Epithelial cell of esophagus (primary cell): ENCODE measurements at regions not wholly inside any gene's neighbourhood (a gene's known extent, or its start where the extent isn't known, plus 50 kb on each side); places are given as distances from the start of the nearest gene placed in this dataset.

Experiments used
- DNase-seq: peaks from one replicate; pipeline ENCODE4 v3.0.0; 2010; ENCODE audit warnings: low read depth
- H3K4me3 ChIP-seq: 2 replicates; pipeline ENCODE4 v1.5.1; 2011; ENCODE audit warnings: mild to moderate bottlenecking, low read length, control low read depth
- TF ChIP-seq, protein P1 (sequence below): IDR thresholded peaks from 2 replicates; pipeline ENCODE4 v1.5.1; 2011; ENCODE audit warnings: low read depth, mild to moderate bottlenecking, low read length, control low read depth, inconsistent platforms; ENCODE audit not compliant: insufficient read depth; ENCODE audit errors: missing control alignments

DNA sequence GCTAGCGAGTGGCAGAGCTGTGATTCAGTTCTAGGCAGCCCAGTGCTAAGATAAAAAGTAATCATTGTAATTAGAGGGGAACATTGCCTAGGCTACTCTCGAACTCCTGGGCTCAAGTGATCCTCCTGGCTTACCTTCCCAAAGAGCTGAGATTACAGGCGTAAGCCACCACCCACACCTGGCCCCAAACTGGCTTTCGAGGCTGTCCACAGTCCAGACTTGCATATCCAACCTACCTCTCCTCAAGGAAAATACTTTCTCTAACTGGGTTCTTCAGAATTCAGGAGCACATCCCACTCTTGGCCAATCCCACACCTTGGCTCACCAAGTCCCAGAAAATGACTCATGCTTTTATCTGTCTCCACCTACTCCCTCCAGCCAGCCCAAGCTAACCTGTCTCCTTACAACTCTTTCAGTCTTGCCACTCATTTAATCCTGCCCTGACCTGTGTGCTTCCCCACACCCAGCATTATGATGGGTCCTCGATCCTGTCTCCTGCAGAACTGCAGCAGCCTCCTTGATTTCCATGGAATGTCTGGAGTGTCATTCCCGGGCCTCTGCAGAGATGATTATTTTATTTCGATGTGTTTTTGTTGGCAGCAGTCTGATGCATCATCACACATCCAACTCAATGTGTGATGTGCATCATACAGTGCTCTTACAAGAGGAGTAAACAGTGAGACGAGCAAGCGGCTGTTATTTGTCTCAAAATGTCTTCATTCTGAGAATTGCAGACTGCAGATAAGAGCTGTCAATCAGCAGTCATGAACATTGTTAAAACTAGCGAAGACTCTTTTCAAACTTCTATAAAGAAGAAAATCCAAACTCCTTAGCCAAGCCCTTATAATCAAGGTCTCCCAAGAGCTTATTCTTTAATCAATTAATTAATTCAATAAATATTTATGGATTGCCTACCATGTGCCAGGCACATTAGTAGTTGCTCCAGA lies 167.3 kb downstream of the SEC61B start:
- peak; percentile 92 for DNase-seq

DNA sequence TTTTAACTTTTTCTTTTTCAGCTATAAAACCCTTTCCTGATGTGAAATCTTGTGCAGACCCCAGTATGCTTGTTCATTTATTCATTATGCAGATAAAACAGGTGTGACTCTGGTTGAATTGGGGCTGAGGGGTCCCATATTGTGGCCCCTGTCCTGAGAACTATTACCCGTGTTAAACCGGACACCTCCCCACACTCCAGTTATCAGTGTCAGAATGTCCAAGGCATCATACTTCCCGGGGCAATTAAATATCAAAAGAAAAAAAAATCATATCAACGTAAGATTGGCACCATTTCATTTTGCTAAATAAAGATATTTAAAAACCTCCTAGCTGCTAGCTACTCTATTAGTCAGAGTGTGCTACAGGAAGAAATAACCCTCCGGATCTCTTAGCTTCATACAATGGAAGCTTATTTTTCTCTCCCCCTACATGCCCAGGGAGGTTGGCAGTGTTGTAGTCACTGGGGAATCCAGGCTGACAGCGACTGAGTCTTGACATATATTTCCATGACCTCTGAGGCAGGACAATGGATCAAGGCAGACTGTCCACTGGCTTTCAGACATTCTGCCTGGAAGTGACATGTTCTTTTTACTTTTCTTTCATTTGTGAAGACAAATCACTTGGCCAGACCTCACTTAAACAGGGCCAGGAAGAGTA lies 170.0 kb downstream of the SEC61B start:
- no peak for DNase-seq
- TF ChIP-seq, protein P1, sequence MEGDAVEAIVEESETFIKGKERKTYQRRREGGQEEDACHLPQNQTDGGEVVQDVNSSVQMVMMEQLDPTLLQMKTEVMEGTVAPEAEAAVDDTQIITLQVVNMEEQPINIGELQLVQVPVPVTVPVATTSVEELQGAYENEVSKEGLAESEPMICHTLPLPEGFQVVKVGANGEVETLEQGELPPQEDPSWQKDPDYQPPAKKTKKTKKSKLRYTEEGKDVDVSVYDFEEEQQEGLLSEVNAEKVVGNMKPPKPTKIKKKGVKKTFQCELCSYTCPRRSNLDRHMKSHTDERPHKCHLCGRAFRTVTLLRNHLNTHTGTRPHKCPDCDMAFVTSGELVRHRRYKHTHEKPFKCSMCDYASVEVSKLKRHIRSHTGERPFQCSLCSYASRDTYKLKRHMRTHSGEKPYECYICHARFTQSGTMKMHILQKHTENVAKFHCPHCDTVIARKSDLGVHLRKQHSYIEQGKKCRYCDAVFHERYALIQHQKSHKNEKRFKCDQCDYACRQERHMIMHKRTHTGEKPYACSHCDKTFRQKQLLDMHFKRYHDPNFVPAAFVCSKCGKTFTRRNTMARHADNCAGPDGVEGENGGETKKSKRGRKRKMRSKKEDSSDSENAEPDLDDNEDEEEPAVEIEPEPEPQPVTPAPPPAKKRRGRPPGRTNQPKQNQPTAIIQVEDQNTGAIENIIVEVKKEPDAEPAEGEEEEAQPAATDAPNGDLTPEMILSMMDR, result no peak
- no peak overlapping the region for H3K4me3 ChIP-seq

More for the DNA sequence above, 167.3 kb downstream of the SEC61B start:
- H3K4me3 ChIP-seq, result no peak overlapping the region
- TF ChIP-seq, protein P1, result no peak

DNA sequence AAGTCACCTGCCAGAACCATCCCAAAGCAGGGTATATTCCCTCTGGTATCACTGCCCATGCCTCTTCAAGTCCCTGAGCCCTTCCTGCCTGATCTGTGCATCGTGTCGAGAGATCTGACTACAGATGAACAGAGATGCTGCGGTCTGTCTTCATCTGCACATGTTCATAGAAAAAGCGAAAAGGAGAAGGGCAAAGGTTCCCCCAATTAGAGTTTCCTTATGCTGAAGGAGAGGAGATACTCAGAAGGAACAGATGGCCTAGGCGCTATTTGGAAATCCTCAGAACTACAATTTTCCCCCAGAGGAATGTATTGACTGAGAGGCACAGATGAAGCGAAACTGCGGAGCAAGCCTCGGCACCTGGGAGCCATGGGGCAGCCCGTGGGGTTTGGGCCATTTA lies 170.9 kb downstream of the SEC61B start:
- TF ChIP-seq, protein P1, result no peak
- DNase-seq, result no peak
- no peak overlapping the region for H3K4me3 ChIP-seq

DNA sequence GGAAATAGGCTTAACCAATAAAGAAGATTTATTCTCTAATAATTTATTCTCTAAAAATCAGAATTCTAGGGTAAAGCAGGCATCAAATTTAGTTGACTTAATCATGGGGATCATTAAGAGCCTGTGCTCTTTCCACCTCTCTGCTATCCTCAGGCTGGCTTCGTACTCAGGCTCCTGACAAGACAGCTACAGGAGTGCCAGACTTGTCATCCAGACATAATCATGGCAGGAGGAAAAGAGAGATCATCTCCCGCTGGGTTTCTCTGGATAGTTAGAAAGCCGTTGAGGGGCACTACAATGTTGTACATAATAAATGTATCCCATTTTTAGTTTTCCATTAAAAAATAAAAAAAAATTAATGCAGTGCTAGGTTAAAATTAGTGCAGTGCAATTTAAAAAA lies 171.9 kb downstream of the SEC61B start:
- DNase-seq, result no peak
- no peak overlapping the region for H3K4me3 ChIP-seq
- TF ChIP-seq, protein P1, result no peak

DNA sequence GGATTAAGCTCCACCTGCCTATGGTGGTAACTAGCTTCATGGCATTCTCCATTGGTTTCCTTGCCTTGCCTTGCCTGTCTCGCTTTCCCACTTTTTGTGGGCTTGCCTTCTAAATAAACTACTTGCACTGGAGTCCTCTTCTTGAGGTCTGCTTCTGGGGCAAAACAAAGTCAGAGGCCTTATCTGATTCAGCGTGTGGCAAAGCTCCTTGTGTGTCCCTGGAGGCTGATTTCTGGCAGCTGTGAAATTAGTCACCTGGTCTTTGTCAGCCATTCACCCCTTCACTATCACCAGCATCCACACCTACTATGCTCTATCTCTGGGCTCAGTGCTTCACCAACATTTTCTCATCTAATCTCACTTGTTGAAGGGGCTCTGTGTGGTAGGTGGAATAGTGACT lies 176.2 kb downstream of the SEC61B start:
- TF ChIP-seq, protein P1, result no peak
- no peak overlapping the region for H3K4me3 ChIP-seq
- peak; percentile 27 for DNase-seq

DNA sequence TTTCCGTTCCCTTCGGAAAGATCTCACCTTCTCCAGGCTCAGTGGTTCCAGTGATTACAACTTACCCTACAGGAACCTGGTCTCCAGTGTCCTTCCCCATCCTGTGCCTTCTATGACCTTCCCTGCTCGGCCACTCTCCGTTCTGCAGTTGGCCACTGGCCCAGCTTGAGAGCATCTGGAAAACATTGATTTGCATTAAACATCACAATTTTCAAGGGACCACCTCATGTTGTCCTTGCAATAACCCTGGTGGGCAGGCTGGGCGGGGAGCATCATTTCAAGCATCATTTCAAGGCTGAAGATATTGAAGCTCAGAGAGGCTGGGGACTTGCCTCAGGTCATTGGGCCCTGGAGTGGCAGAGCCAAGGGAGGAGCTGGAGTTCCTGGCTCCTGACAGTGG lies 177.4 kb downstream of the SEC61B start:
- DNase-seq, result no peak
- TF ChIP-seq, protein P1, result no peak
- no peak overlapping the region for H3K4me3 ChIP-seq
